GM12892 (cell line): ENCODE measurements at regions not wholly inside any gene's neighbourhood (a gene's known extent, or its start where the extent isn't known, plus 50 kb on each side); places are given as distances from the start of the nearest gene placed in this dataset.
"Not testable (repeated sequence)": the region's sequence is repeated elsewhere in the genome, so short reads cannot be mapped to it uniquely, and the experiment has no call there.

ENCODE experiments used
- POLR2A ChIP-seq: IDR thresholded peaks from 2 replicates; pipeline ENCODE4 v1.6.1; 2011; ENCODE audit warnings: low read depth, low read length, control low read depth
- TAF1 ChIP-seq: IDR thresholded peaks from 2 replicates; pipeline ENCODE4 v1.6.1; 2011; ENCODE audit warnings: low read depth, mild to moderate bottlenecking, control low read depth, low read length, borderline replicate concordance

- not testable (repeated sequence) for TF ChIP-seq TAF1, POLR2A
These were observed 130.6 kb upstream of the ZNF519 start for GRCh38 chr18:14262786-14263185.
